Smooth muscle cell (in vitro differentiated cells): ENCODE measurements at regions not wholly inside any gene's neighbourhood (a gene's known extent, or its start where the extent isn't known, plus 50 kb on each side); places are given as distances from the start of the nearest gene placed in this dataset.
"Not testable (repeated sequence)": the region's sequence is repeated elsewhere in the genome, so short reads cannot be mapped to it uniquely, and the experiment has no call there.

ENCODE experiments used
- DNase-seq: peaks from one replicate; lab custom pipeline; 2025; ENCODE audit not compliant: unreplicated experiment; lab: John Stamatoyannopoulos, UW
- H2AFZ ChIP-seq: fragments of 200-600 bp; sonication (generic); 2 replicates; pipeline ENCODE4 v1.6.0; 2016; ENCODE audit warnings: antibody characterized with exemption, low read depth, mild to moderate bottlenecking
- H3F3A ChIP-seq: fragments of 200-600 bp; sonication (generic); 2 replicates; pipeline ENCODE4 v1.6.0; 2017; ENCODE audit warnings: antibody characterized with exemption, low read depth
- H3K27ac ChIP-seq: fragments of 200-600 bp; sonication (generic); 2 replicates; pipeline ENCODE4 v1.5.1; 2016; ENCODE audit warnings: low read depth, mild to moderate bottlenecking
- H3K27me3 ChIP-seq: fragments of 200-600 bp; sonication (generic); 2 replicates; pipeline ENCODE4 v1.6.1; 2016; ENCODE audit warnings: low read depth, mild to moderate bottlenecking
- H3K36me3 ChIP-seq: fragments of 200-600 bp; sonication (generic); 2 replicates; pipeline ENCODE4 v1.5.1; 2016; ENCODE audit warnings: low read depth
- H3K4me1 ChIP-seq: fragments of 200-600 bp; sonication (generic); 2 replicates; pipeline ENCODE4 v1.5.1; 2016; ENCODE audit warnings: low read depth
- H3K4me2 ChIP-seq: fragments of 200-600 bp; sonication (generic); 2 replicates; pipeline ENCODE4 v1.6.0; 2016; ENCODE audit warnings: mild to moderate bottlenecking
- H3K4me3 ChIP-seq: fragments of 200-600 bp; sonication (generic); 2 replicates; pipeline ENCODE4 v1.5.1; 2016; ENCODE audit warnings: mild to moderate bottlenecking
- H3K79me2 ChIP-seq: fragments of 200-600 bp; sonication (generic); 2 replicates; pipeline ENCODE4 v1.6.0; 2016; ENCODE audit warnings: low read depth, mild to moderate bottlenecking
- H3K9ac ChIP-seq: fragments of 200-600 bp; sonication (generic); 2 replicates; pipeline ENCODE4 v1.6.0; 2016; ENCODE audit warnings: low read depth
- H3K9me3 ChIP-seq: fragments of 200-600 bp; sonication (generic); replicated peaks from 2 replicates; pipeline ENCODE4 v1.5.1; 2016; ENCODE audit warnings: low read depth
- H4K20me1 ChIP-seq: fragments of 200-600 bp; sonication (generic); 2 replicates; pipeline ENCODE4 v1.6.0; 2016; ENCODE audit warnings: low read depth
- WGBS: methylation state at CpG from one replicate; pipeline ENCODE4 v1.1.7; 2016; ENCODE audit warnings: low lambda C conversion rate; 5-methylcytosine and 5-hydroxymethylcytosine counted together
- TF ChIP-seq, protein P1 (sequence below): fragments of 200-600 bp; sonication (generic); IDR thresholded peaks from 2 replicates; pipeline ENCODE4 v1.5.1; 2017; ENCODE audit warnings: borderline replicate concordance, mild to moderate bottlenecking, antibody characterized with exemption; ENCODE audit not compliant: insufficient read depth, poor library complexity, severe bottlenecking

DNA sequence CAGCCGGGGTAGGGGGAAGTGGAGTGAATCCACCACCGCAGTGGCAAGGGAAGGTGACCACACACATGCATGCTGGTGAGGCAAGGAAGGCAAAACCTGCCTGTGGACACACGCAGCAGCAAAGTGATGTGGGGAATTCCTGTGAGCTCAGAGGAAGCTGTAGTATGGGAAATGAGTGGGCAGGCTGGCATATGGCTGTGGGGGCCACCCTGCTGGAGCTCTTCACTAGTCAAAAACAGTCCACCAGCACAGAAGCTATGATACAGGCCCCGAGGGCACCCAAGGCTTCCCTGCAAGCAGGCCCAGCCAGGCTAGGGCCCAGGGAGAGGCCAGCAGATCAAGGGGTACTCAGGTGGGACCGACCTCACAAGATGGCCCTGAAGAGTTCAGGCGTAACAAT lies 239.1 kb downstream of the CHM start:
- WGBS = 64% methylated on average over 6 of the region's 6 CpGs

DNA sequence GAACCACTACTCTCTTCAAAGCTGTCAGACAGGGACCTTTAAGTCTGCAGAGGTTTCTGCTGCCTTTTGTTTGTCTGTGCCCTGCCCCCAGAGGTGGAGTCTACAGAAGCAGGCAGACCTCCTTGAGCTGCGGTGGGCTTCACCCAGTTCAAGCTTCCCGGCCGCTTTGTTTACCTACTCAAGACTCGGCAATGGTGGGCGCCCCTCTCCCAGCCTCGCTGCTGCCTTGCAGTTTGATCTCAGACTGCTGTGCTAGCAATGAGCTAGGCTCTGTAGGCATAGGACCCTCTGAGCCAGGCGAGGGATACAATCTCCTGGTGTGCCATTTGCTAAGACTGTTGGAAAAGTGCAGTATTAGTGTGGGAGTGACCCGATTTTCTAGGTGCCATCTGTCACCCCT lies 275.0 kb downstream of the CHM start:
- H3K79me2 ChIP-seq, H3K27me3 ChIP-seq, H3K4me1 ChIP-seq, DNase-seq, H3K9ac ChIP-seq, H3K4me3 ChIP-seq, H3K27ac ChIP-seq, H3K4me2 ChIP-seq, H2AFZ ChIP-seq, H3K9me3 ChIP-seq, H3K36me3 ChIP-seq, H3F3A ChIP-seq, H4K20me1 ChIP-seq: not testable (repeated sequence)
- 81% methylated on average over 8 of the region's 8 CpGs for WGBS

More for the DNA sequence above, 239.1 kb downstream of the CHM start:
- H3K36me3 ChIP-seq = no peaks in the 10 kb centered on the region
- H3K9me3 ChIP-seq = peaks cover 2% of the 10 kb centered on the region
- H3K27me3 ChIP-seq = no peaks in the 10 kb centered on the region
- no peak overlapping the region for H3K27ac ChIP-seq
- H3K4me1 ChIP-seq = no peaks in the 10 kb centered on the region
- H2AFZ ChIP-seq = no peak overlapping the region
- no peak overlapping the region for H3K4me2 ChIP-seq
- no peak for DNase-seq
- TF ChIP-seq, protein P1, sequence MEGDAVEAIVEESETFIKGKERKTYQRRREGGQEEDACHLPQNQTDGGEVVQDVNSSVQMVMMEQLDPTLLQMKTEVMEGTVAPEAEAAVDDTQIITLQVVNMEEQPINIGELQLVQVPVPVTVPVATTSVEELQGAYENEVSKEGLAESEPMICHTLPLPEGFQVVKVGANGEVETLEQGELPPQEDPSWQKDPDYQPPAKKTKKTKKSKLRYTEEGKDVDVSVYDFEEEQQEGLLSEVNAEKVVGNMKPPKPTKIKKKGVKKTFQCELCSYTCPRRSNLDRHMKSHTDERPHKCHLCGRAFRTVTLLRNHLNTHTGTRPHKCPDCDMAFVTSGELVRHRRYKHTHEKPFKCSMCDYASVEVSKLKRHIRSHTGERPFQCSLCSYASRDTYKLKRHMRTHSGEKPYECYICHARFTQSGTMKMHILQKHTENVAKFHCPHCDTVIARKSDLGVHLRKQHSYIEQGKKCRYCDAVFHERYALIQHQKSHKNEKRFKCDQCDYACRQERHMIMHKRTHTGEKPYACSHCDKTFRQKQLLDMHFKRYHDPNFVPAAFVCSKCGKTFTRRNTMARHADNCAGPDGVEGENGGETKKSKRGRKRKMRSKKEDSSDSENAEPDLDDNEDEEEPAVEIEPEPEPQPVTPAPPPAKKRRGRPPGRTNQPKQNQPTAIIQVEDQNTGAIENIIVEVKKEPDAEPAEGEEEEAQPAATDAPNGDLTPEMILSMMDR = no peak
- H3K79me2 ChIP-seq = no peaks in the 10 kb centered on the region
- H4K20me1 ChIP-seq = no peaks in the 10 kb centered on the region
- no peaks in the 10 kb centered on the region for H3F3A ChIP-seq
- no peak overlapping the region for H3K9ac ChIP-seq
- H3K4me3 ChIP-seq = no peak overlapping the region

DNA sequence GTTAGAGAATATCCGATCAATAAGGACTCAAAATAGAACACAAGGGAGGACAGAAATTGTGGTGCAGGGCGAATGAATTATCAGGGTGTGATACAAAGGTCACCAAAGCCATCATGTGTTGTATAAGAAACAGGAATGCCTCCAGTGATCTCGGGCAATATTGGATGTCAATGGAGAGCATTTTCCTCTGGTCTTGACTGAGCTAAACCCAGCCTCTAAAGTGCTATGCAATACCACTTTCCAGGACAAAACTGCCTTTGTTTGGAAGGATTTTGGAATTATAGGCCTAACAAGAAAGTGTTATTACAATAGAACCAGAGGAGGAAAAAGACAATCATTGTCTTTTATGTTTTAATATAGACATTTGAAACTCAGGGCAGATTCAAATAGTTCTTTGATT lies 281.7 kb downstream of the CHM start:
- 56% methylated on average over 3 of the region's 3 CpGs for WGBS
- Histone ChIP-seq H3K9ac (no peak overlapping the region), H3K4me3 (no peak overlapping the region)

DNA sequence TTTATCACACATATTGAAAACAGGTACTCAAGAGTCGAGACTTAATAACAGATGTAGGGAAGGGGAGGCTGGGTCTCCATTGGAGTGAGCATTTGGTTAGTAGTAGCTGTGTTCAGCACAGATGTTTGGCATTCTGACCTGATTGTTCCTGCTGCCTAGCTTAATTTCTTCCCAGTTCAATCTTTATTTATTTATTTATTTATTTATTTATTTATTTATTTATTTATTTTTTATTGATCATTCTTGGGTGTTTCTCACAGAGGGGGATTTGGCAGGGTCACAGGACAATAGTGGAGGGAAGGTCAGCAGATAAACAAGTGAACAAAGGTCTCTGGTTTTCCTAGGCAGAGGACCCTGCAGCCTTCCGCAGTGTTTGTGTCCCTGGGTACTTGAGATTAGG lies 324.3 kb downstream of the CHM start:
- not testable (repeated sequence) for DNase-seq, H3K79me2 ChIP-seq, H3K9ac ChIP-seq, H2AFZ ChIP-seq, H3K4me1 ChIP-seq, H4K20me1 ChIP-seq, H3K36me3 ChIP-seq, H3F3A ChIP-seq, H3K27me3 ChIP-seq, H3K4me2 ChIP-seq, H3K27ac ChIP-seq, H3K4me3 ChIP-seq, H3K9me3 ChIP-seq
- 90% methylated on average over 1 of the region's 2 CpGs for WGBS

More for the DNA sequence above, 281.7 kb downstream of the CHM start:
- Histone ChIP-seq H3K27ac (no peak overlapping the region), H4K20me1 (no peaks in the 10 kb centered on the region), H3K9me3 (no peaks in the 10 kb centered on the region), H3K4me2 (no peak overlapping the region), H2AFZ (no peak overlapping the region), H3K36me3 (no peaks in the 10 kb centered on the region), H3K4me1 (no peaks in the 10 kb centered on the region), H3K79me2 (no peaks in the 10 kb centered on the region), H3K27me3 (no peaks in the 10 kb centered on the region), H3F3A (no peaks in the 10 kb centered on the region)
- TF ChIP-seq, protein P1 = no peak
- no peak for DNase-seq

DNA sequence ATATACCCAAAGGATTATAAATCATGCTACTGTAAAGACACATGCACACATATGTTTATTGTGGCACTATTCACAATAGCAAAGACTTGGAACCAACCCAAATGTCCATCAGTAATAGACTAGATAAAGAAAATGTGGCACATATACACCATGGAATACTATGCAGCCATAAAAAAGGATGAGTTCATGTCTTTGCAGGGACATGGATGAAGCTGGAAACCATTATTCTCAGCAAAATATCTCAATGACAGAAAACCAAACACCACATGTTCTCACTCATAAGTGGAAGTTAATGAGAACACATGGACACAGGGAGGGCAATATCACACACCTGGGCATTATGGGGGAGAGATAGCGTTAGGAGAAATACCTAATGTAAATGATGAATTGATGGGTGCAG lies 323.8 kb upstream of the POF1B start:
- H4K20me1 ChIP-seq, H2AFZ ChIP-seq, DNase-seq, H3K4me3 ChIP-seq, H3K4me1 ChIP-seq, H3F3A ChIP-seq, H3K36me3 ChIP-seq, H3K9ac ChIP-seq, H3K79me2 ChIP-seq, H3K4me2 ChIP-seq, H3K27ac ChIP-seq, H3K27me3 ChIP-seq, H3K9me3 ChIP-seq: not testable (repeated sequence)
- WGBS = 74% methylated on average over 1 of the region's 1 CpG
